ENCODE measurements at regions not wholly inside any gene's neighbourhood (a gene's known extent, or its start where the extent isn't known, plus 50 kb on each side); places are given as distances from the start of the nearest gene placed in this dataset.

- Histone ChIP-seq H3K4me3 (ENCODE audit: severe bottlenecking) (no peak overlapping the region), H3K27ac (ENCODE audit: poor library complexity, severe bottlenecking) (no peak overlapping the region), H3K36me3 (ENCODE audit: low read depth) (no peaks in the 10 kb centered on the region), H3K27me3 (ENCODE audit: insufficient read depth, poor library complexity, severe bottlenecking) (no peaks in the 10 kb centered on the region), H3K4me1 (ENCODE audit: insufficient read depth, poor library complexity, severe bottlenecking) (no peaks in the 10 kb centered on the region), H3K9me3 (ENCODE audit: severe bottlenecking) (no peaks in the 10 kb centered on the region)
- TF ChIP-seq CTCF (IDR thresholded peaks at IDR 0.05; ENCODE audit: poor library complexity, severe bottlenecking), result no peak
- no peak for ATAC-seq (ENCODE audit: low read depth)
- no peak for DNase-seq (ENCODE audit: low spot score)
Observed at GRCh38 chr1:228867951-228868730, 132.9 kb downstream of the RHOU start.

- no peak for TF ChIP-seq CTCF (IDR thresholded peaks at IDR 0.05; ENCODE audit: poor library complexity, severe bottlenecking)
- ATAC-seq (ENCODE audit: low read depth) (no peak), DNase-seq (ENCODE audit: low spot score) (no peak)
- Histone ChIP-seq H3K36me3 (ENCODE audit: low read depth) (no peaks in the 10 kb centered on the region), H3K4me1 (ENCODE audit: insufficient read depth, poor library complexity, severe bottlenecking) (no peaks in the 10 kb centered on the region), H3K27ac (ENCODE audit: poor library complexity, severe bottlenecking) (no peak overlapping the region), H3K9me3 (ENCODE audit: severe bottlenecking) (no peaks in the 10 kb centered on the region), H3K27me3 (ENCODE audit: insufficient read depth, poor library complexity, severe bottlenecking) (no peaks in the 10 kb centered on the region), H3K4me3 (ENCODE audit: severe bottlenecking) (no peak overlapping the region)
Observed at GRCh38 chr1:228868731-228869024, 133.4 kb downstream of the RHOU start.

GRCh38 chr1:228869312-228869824, 134.1 kb downstream of the RHOU start:
- ATAC-seq (ENCODE audit: low read depth) (no peak), DNase-seq (ENCODE audit: low spot score) (no peak)
- no peaks in the 10 kb centered on the region for H3K9me3 ChIP-seq (ENCODE audit: severe bottlenecking)
- no peak for TF ChIP-seq CTCF (IDR thresholded peaks at IDR 0.05; ENCODE audit: poor library complexity, severe bottlenecking)
- H3K36me3 ChIP-seq (ENCODE audit: low read depth), result no peaks in the 10 kb centered on the region
- no peaks in the 10 kb centered on the region for H3K27me3 ChIP-seq (ENCODE audit: insufficient read depth, poor library complexity, severe bottlenecking)
- no peak overlapping the region for H3K27ac ChIP-seq (ENCODE audit: poor library complexity, severe bottlenecking)
- no peaks in the 10 kb centered on the region for H3K4me1 ChIP-seq (ENCODE audit: insufficient read depth, poor library complexity, severe bottlenecking)
- no peak overlapping the region for H3K4me3 ChIP-seq (ENCODE audit: severe bottlenecking)

- DNase-seq (ENCODE audit: low spot score), result no peak
- Histone ChIP-seq H3K27ac (ENCODE audit: poor library complexity, severe bottlenecking) (no peak overlapping the region), H3K4me1 (ENCODE audit: insufficient read depth, poor library complexity, severe bottlenecking) (no peaks in the 10 kb centered on the region), H3K4me3 (ENCODE audit: severe bottlenecking) (no peak overlapping the region), H3K9me3 (ENCODE audit: severe bottlenecking) (no peaks in the 10 kb centered on the region), H3K27me3 (ENCODE audit: insufficient read depth, poor library complexity, severe bottlenecking) (no peaks in the 10 kb centered on the region), H3K36me3 (ENCODE audit: low read depth) (no peaks in the 10 kb centered on the region)
- no peak for TF ChIP-seq CTCF (IDR thresholded peaks at IDR 0.05; ENCODE audit: poor library complexity, severe bottlenecking)
- no peak for ATAC-seq (ENCODE audit: low read depth)
Observed at GRCh38 chr1:228870041-228870713, 134.9 kb downstream of the RHOU start.

Data from RWPE2 (cell line).